ENCODE measurements at regions not wholly inside any gene's neighbourhood (a gene's known extent, or its start where the extent isn't known, plus 50 kb on each side); places are given as distances from the start of the nearest gene placed in this dataset.
"Not testable (repeated sequence)": the region's sequence is repeated elsewhere in the genome, so short reads cannot be mapped to it uniquely, and the experiment has no call there.

DNA sequence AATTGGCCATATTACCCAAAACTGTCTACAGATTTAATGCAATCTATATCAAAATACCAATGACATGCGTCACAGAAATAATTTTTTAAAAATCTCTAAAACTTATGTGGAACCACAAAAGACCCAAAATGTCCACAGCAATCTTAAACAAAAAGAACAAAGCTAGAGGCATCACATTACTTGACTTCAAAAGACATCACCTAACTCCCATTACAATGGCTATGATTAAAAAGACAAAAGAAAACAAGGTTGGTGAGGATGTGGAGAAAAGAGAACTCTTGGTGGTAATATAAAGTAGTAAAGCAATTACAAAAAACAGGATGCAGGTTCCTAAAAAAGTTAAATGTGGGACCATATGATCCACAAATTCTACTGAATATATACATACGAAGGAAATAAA, 187.6 kb upstream of the CNTN6 start:
- Histone ChIP-seq H3K27ac (ENCODE audit: low read length) (no peak overlapping the region), H3K9me3 (ENCODE audit: control insufficient read depth, insufficient read depth, low read length) (peaks cover 15% of the 10 kb centered on the region), H3K4me3 (ENCODE audit: low read length) (no peak overlapping the region), H3K27me3 (ENCODE audit: control insufficient read depth, insufficient read depth, low read length) (no peaks in the 10 kb centered on the region), H3K36me3 (ENCODE audit: control insufficient read depth, insufficient read depth, low read length) (no peaks in the 10 kb centered on the region), H3K4me1 (ENCODE audit: control insufficient read depth, insufficient read depth, low read length) (no peaks in the 10 kb centered on the region)
- no peaks in the 10 kb centered on the region for H3K27me3 Mint-ChIP-seq (ENCODE audit: low read depth in 2 of 2)
- intact Hi-C loops (cut with micrococcal nuclease), result no loop called here
- H3K36me3 Mint-ChIP-seq, result peaks cover 34% of the 10 kb centered on the region
- no peak overlapping the region for H3K4me3 Mint-ChIP-seq
- no peak for DNase-seq
- H3K4me1 Mint-ChIP-seq, result no peaks in the 10 kb centered on the region
- 93% methylated on average over 2 of the region's 2 CpGs for WGBS (ENCODE audit: insufficient coverage)
- H3K9me3 Mint-ChIP-seq, result peaks cover 22 to 43% of the 10 kb centered on the region in 2 donors
- H3K27ac Mint-ChIP-seq, result no peak overlapping the region
- ATAC-seq, result no peak
- TF ChIP-seq, protein P1, sequence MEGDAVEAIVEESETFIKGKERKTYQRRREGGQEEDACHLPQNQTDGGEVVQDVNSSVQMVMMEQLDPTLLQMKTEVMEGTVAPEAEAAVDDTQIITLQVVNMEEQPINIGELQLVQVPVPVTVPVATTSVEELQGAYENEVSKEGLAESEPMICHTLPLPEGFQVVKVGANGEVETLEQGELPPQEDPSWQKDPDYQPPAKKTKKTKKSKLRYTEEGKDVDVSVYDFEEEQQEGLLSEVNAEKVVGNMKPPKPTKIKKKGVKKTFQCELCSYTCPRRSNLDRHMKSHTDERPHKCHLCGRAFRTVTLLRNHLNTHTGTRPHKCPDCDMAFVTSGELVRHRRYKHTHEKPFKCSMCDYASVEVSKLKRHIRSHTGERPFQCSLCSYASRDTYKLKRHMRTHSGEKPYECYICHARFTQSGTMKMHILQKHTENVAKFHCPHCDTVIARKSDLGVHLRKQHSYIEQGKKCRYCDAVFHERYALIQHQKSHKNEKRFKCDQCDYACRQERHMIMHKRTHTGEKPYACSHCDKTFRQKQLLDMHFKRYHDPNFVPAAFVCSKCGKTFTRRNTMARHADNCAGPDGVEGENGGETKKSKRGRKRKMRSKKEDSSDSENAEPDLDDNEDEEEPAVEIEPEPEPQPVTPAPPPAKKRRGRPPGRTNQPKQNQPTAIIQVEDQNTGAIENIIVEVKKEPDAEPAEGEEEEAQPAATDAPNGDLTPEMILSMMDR (IDR thresholded peaks at IDR 0.05), result no peak

DNA sequence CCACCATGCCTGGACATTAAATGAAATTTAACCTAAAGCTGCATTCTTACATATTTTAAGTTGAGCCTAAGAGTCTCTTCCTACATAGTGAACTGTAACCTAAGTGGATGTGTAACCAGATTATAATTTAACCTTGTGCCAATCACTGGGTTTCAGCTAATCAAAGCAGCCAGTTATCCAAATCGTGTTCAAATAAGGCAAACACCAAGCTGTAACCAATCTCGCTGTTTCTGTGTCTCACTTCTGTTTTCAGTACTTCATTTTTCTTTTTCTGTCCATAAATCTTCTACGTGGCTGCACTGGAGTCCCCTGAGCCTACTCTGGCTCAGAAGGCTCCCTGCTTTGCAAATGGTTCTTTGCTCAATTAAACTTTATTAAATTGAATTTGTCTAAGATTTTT, 186.1 kb upstream of the CNTN6 start:
- no peaks in the 10 kb centered on the region for H3K27me3 ChIP-seq (ENCODE audit: control insufficient read depth, insufficient read depth, low read length)
- ATAC-seq (no peak), DNase-seq (no peak)
- H3K27me3 Mint-ChIP-seq (ENCODE audit: low read depth in 2 of 2), result no peaks in the 10 kb centered on the region
- H3K9me3 ChIP-seq (ENCODE audit: control insufficient read depth, insufficient read depth, low read length), result peaks cover 7% of the 10 kb centered on the region
- TF ChIP-seq, protein P1 (IDR thresholded peaks at IDR 0.05), result no peak
- H3K9me3 Mint-ChIP-seq, result peaks cover 28 to 46% of the 10 kb centered on the region in 2 donors
- intact Hi-C loops (cut with micrococcal nuclease), result no loop called here
- H3K4me1 Mint-ChIP-seq, result no peaks in the 10 kb centered on the region
- H3K4me3 ChIP-seq (ENCODE audit: low read length), result no peak overlapping the region
- H3K27ac ChIP-seq (ENCODE audit: low read length), result no peak overlapping the region
- H3K4me1 ChIP-seq (ENCODE audit: control insufficient read depth, insufficient read depth, low read length), result no peaks in the 10 kb centered on the region
- peaks cover 25% of the 10 kb centered on the region for H3K36me3 Mint-ChIP-seq
- no peaks in the 10 kb centered on the region for H3K36me3 ChIP-seq (ENCODE audit: control insufficient read depth, insufficient read depth, low read length)
- WGBS (ENCODE audit: insufficient coverage), result 37% methylated on average over 3 of the region's 3 CpGs
- H3K27ac Mint-ChIP-seq, result no peak overlapping the region
- no peak overlapping the region for H3K4me3 Mint-ChIP-seq

GRCh38 chr3:908839-909238, 184.0 kb upstream of the CNTN6 start:
- no peaks in the 10 kb centered on the region for H3K4me1 Mint-ChIP-seq
- no peaks in the 10 kb centered on the region for H3K27me3 Mint-ChIP-seq (ENCODE audit: low read depth in 2 of 2)
- no peak for DNase-seq
- peaks cover 14% of the 10 kb centered on the region for H3K36me3 Mint-ChIP-seq
- WGBS (ENCODE audit: insufficient coverage), result 94% methylated on average over 1 of the region's 2 CpGs
- intact Hi-C loops (cut with micrococcal nuclease), result no loop called here
- H3K27ac ChIP-seq (ENCODE audit: low read length), result no peak overlapping the region
- H3K9me3 Mint-ChIP-seq, result peaks cover 25 to 32% of the 10 kb centered on the region in 2 donors
- H3K4me3 Mint-ChIP-seq, result no peak overlapping the region
- no peak for ATAC-seq
- H3K4me3 ChIP-seq (ENCODE audit: low read length), result no peak overlapping the region
- H3K27me3 ChIP-seq (ENCODE audit: control insufficient read depth, insufficient read depth, low read length), result no peaks in the 10 kb centered on the region
- no peaks in the 10 kb centered on the region for H3K36me3 ChIP-seq (ENCODE audit: control insufficient read depth, insufficient read depth, low read length)
- TF ChIP-seq, protein P1 (IDR thresholded peaks at IDR 0.05), result no peak
- H3K9me3 ChIP-seq (ENCODE audit: control insufficient read depth, insufficient read depth, low read length), result peaks cover 7% of the 10 kb centered on the region
- no peaks in the 10 kb centered on the region for H3K4me1 ChIP-seq (ENCODE audit: control insufficient read depth, insufficient read depth, low read length)
- H3K27ac Mint-ChIP-seq, result no peak overlapping the region

GRCh38 chr3:912717-913116, 180.1 kb upstream of the CNTN6 start:
- H3K36me3 ChIP-seq (ENCODE audit: control insufficient read depth, insufficient read depth, low read length); intact Hi-C loops (cut with micrococcal nuclease); H3K27ac Mint-ChIP-seq; H3K36me3 Mint-ChIP-seq; H3K4me3 Mint-ChIP-seq; ATAC-seq; H3K4me3 ChIP-seq (ENCODE audit: low read length); H3K27me3 Mint-ChIP-seq (ENCODE audit: low read depth in 2 of 2); H3K27me3 ChIP-seq (ENCODE audit: control insufficient read depth, insufficient read depth, low read length); H3K4me1 Mint-ChIP-seq; H3K9me3 ChIP-seq (ENCODE audit: control insufficient read depth, insufficient read depth, low read length); H3K4me1 ChIP-seq (ENCODE audit: control insufficient read depth, insufficient read depth, low read length); H3K27ac ChIP-seq (ENCODE audit: low read length); DNase-seq: not testable (repeated sequence)
- peaks cover 24 to 28% of the 10 kb centered on the region in 2 donors for H3K9me3 Mint-ChIP-seq
- 80% methylated on average over 4 of the region's 4 CpGs for WGBS (ENCODE audit: insufficient coverage)

All from natural killer cell (primary cell).